HUES48 (cell line): ENCODE measurements at regions not wholly inside any gene's neighbourhood (a gene's known extent, or its start where the extent isn't known, plus 50 kb on each side); places are given as distances from the start of the nearest gene placed in this dataset.
"Not testable (repeated sequence)": the region's sequence is repeated elsewhere in the genome, so short reads cannot be mapped to it uniquely, and the experiment has no call there.

Experiments
- H3K27ac ChIP-seq: one replicate; pipeline ENCODE4 v1.7.0; 2013; ENCODE audit warnings: low read depth, low read length, inconsistent platforms
- H3K27me3 ChIP-seq: 2 replicates; pipeline ENCODE4 v1.6.1; 2013; ENCODE audit warnings: mild to moderate bottlenecking, low read length; ENCODE audit not compliant: control insufficient read depth, insufficient read depth
- H3K36me3 ChIP-seq: 2 replicates; pipeline ENCODE4 v1.6.1; 2013; ENCODE audit warnings: low read length; ENCODE audit not compliant: control insufficient read depth, insufficient read depth
- H3K4me1 ChIP-seq: 2 replicates; pipeline ENCODE4 v1.6.1; 2013; ENCODE audit warnings: mild to moderate bottlenecking, low read length; ENCODE audit not compliant: control insufficient read depth, insufficient read depth
- H3K4me3 ChIP-seq: 2 replicates; pipeline ENCODE4 v1.5.1; 2013; ENCODE audit warnings: mild to moderate bottlenecking, low read depth, low read length
- H3K9ac ChIP-seq: 2 replicates; pipeline ENCODE4 v1.6.1; 2013; ENCODE audit warnings: mild to moderate bottlenecking, low read depth, low read length, moderate library complexity
- H3K9me3 ChIP-seq: 2 replicates; pipeline ENCODE4 v1.6.1; 2013; ENCODE audit warnings: low read length; ENCODE audit not compliant: control insufficient read depth, insufficient read depth

DNA sequence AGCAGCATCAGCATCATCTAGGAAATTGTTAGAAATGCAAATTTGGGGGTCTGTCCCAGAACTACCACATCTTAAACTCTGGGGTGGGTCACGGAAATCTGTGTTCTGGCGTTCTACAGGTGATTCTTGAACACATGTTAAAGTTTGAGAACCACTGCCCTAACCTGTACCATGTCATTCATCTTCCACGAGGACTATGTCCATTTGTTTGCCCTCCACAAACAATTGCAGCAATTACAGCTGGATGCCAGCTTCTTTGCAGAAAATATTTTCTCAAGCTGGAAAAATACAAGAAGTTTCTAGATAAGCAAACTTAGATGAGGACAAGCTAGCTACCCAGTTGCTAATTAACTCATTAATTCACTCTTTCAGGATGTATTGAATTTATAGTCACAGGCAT lies 54.1 kb downstream of the MAFB start:
- Histone ChIP-seq H3K27ac (no peak overlapping the region), H3K27me3 (no peaks in the 10 kb centered on the region), H3K4me3 (no peak overlapping the region), H3K36me3 (no peaks in the 10 kb centered on the region), H3K4me1 (no peaks in the 10 kb centered on the region), H3K9me3 (no peaks in the 10 kb centered on the region), H3K9ac (no peak overlapping the region)

DNA sequence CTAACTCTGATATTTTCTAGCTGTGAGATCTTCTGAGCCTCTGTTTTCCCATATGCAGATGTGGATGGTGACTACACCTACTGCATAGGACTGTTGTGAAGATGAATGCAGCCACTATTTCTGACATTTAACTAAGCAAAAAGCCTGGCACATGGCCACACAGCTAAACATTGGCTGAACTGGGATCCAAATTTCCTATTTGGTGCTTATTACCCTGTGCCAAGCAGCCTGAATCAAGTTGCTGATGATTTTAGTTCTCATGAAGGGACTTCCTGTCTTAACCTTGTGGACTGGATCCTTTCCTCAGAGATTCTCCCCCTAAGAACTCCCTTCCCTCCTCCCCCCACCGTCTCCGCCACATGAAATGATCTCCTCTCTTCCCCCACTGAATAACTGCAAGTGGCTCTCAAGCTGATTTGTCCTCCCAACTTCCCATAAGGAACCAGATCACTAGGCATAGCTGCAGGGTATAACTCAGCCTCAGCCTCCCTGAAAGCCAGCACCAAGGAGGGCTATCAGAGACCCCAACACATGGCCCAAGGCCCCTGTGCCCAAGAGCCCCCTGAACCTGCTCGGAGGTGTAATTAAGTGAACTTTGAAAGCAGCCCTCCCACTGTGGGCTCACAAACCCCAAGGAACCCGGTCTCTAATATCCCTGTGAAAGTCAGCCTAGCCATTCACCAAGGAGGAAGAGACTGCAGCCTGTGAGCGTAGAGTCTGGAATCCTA lies 55.7 kb downstream of the MAFB start:
- H3K9me3 ChIP-seq: no peaks in the 10 kb centered on the region
- H3K36me3 ChIP-seq: no peaks in the 10 kb centered on the region
- H3K27me3 ChIP-seq: no peaks in the 10 kb centered on the region
- no peaks in the 10 kb centered on the region for H3K4me1 ChIP-seq
- no peak overlapping the region for H3K27ac ChIP-seq
- H3K4me3 ChIP-seq: no peak overlapping the region
- H3K9ac ChIP-seq: no peak overlapping the region

- Histone ChIP-seq H3K4me1 (no peaks in the 10 kb centered on the region), H3K27me3 (no peaks in the 10 kb centered on the region), H3K4me3 (no peak overlapping the region), H3K9me3 (no peaks in the 10 kb centered on the region), H3K27ac (no peak overlapping the region), H3K36me3 (no peaks in the 10 kb centered on the region), H3K9ac (no peak overlapping the region)
These were observed 56.6 kb downstream of the MAFB start for GRCh38 chr20:40632346-40632976.

GRCh38 chr20:40631119-40631631 lies 57.9 kb downstream of the MAFB start:
- Histone ChIP-seq H3K36me3 (no peaks in the 10 kb centered on the region), H3K4me1 (no peaks in the 10 kb centered on the region), H3K9ac (no peak overlapping the region), H3K27ac (no peak overlapping the region), H3K4me3 (no peak overlapping the region), H3K27me3 (no peaks in the 10 kb centered on the region), H3K9me3 (no peaks in the 10 kb centered on the region)

- Histone ChIP-seq H3K27ac (no peak overlapping the region), H3K9me3 (no peaks in the 10 kb centered on the region), H3K9ac (no peak overlapping the region), H3K4me3 (no peak overlapping the region), H3K36me3 (no peaks in the 10 kb centered on the region), H3K27me3 (no peaks in the 10 kb centered on the region), H3K4me1 (no peaks in the 10 kb centered on the region)
These were observed 58.3 kb downstream of the MAFB start for GRCh38 chr20:40630713-40631112.

- Histone ChIP-seq H3K9ac (no peak overlapping the region), H3K4me1 (no peaks in the 10 kb centered on the region), H3K27me3 (no peaks in the 10 kb centered on the region), H3K36me3 (no peaks in the 10 kb centered on the region), H3K9me3 (no peaks in the 10 kb centered on the region), H3K27ac (no peak overlapping the region), H3K4me3 (no peak overlapping the region)
These were observed 58.9 kb downstream of the MAFB start for GRCh38 chr20:40630099-40630498.

- Histone ChIP-seq H3K9ac (no peak overlapping the region), H3K4me3 (no peak overlapping the region), H3K27ac (no peak overlapping the region), H3K9me3 (no peaks in the 10 kb centered on the region), H3K27me3 (no peaks in the 10 kb centered on the region), H3K4me1 (no peaks in the 10 kb centered on the region), H3K36me3 (no peaks in the 10 kb centered on the region)
These were observed 60.2 kb downstream of the MAFB start for GRCh38 chr20:40628877-40629276.

GRCh38 chr20:40619053-40619452 lies 70.0 kb downstream of the MAFB start:
- not testable (repeated sequence) for H3K27me3 ChIP-seq, H3K36me3 ChIP-seq, H3K4me1 ChIP-seq, H3K4me3 ChIP-seq, H3K9ac ChIP-seq, H3K27ac ChIP-seq, H3K9me3 ChIP-seq

DNA sequence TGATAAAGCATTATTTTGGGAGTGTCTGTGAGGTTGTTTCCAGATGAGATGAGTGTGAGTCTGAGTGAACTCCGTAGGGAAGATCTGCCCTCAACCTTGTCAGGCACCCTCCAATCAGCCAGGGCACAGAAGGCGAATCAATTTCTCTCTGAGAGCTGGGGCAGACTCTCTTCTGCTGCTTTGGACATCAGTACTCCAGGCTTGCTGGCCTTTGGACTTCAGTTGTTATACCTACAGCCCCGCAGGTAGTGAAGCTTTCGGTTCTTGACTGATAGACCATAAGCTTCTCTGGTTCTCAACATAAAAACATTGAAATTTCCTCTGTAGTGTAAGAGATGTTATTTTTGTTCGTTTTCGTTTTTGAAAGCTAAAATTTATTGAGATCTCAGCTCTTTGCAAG lies 71.4 kb downstream of the MAFB start:
- no peaks in the 10 kb centered on the region for H3K9me3 ChIP-seq
- no peaks in the 10 kb centered on the region for H3K27me3 ChIP-seq
- H3K9ac ChIP-seq: no peak overlapping the region
- no peak overlapping the region for H3K4me3 ChIP-seq
- no peaks in the 10 kb centered on the region for H3K36me3 ChIP-seq
- H3K4me1 ChIP-seq: no peaks in the 10 kb centered on the region
- no peak overlapping the region for H3K27ac ChIP-seq

DNA sequence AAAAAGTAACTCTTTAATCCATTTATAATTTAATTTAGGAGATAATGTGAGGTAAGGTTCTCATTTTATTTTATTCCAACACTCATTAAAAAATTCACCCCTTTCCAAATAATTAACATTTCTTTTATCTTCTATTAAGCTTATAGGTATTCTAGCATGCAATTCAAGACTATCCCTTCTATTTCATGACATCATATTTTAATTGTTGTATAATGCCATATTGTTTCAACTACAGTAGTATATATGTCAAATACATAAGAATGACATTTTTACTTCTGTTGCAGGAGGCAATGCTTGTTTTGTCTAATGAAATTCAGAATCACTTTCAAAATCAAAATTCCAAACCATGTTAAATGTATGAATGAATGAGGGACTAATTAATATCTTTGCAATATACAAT lies 76.2 kb downstream of the MAFB start:
- no peak overlapping the region for H3K27ac ChIP-seq
- H3K4me1 ChIP-seq: no peaks in the 10 kb centered on the region
- no peak overlapping the region for H3K9ac ChIP-seq
- H3K4me3 ChIP-seq: no peak overlapping the region
- H3K27me3 ChIP-seq: no peaks in the 10 kb centered on the region
- H3K36me3 ChIP-seq: no peaks in the 10 kb centered on the region
- H3K9me3 ChIP-seq: no peaks in the 10 kb centered on the region

- no peaks in the 10 kb centered on the region for H3K9me3 ChIP-seq
- no peaks in the 10 kb centered on the region for H3K4me1 ChIP-seq
These were observed 76.8 kb downstream of the MAFB start for GRCh38 chr20:40612247-40612646.

More at GRCh38 chr20:40612247-40612646, 76.8 kb downstream of the MAFB start:
- H3K4me3 ChIP-seq: no peak overlapping the region
- H3K27ac ChIP-seq: no peak overlapping the region
- no peak overlapping the region for H3K9ac ChIP-seq
- H3K27me3 ChIP-seq: no peaks in the 10 kb centered on the region
- no peaks in the 10 kb centered on the region for H3K36me3 ChIP-seq
